B cell (primary cell): ENCODE measurements at regions not wholly inside any gene's neighbourhood (a gene's known extent, or its start where the extent isn't known, plus 50 kb on each side); places are given as distances from the start of the nearest gene placed in this dataset.

Experiments used
- ATAC-seq: fragments of 200-7000 bp; cut with Tn5 transposase; one replicate; pipeline ENCODE4 v1.10.0; 2021; ENCODE audit warnings: low read depth, mild to moderate bottlenecking, moderate number of reproducible peaks, moderate library complexity
- CTCF ChIA-PET: fragments of 350-600 bp; sonication (Branson Sonifier 250); formaldehyde crosslinking; loops from one replicate; lab custom pipeline; 2021; ENCODE audit warnings: antibody characterized with exemption, inconsistent platforms; lab: Charles Lee
- POLR2A ChIA-PET: fragments of 350-600 bp; sonication (Branson Sonifier 250); formaldehyde crosslinking; loops from one replicate; lab custom pipeline; 2021; ENCODE audit warnings: antibody characterized with exemption; lab: Charles Lee
- DNase-seq: peaks from one replicate; pipeline ENCODE4 v3.0.0; 2013
- H2AFZ ChIP-seq: 2 replicates; pipeline ENCODE4 v1.6.1; 2012; ENCODE audit warnings: mild to moderate bottlenecking, low read depth, low read length; ENCODE audit not compliant: insufficient read depth, poor library complexity, severe bottlenecking
- H3K27ac ChIP-seq, 2 donors: 1 replicate in 1 of 2; 2 replicates in 1 of 2; pipeline ENCODE4 v1.5.1; 2012 to 2013; ENCODE audit warnings: low read length in 2 of 2, mild to moderate bottlenecking in 2 of 2, moderate library complexity in 1 of 2
- H3K27me3 ChIP-seq, 4 experiments: fragments of 200-600 bp in 1 of 4; sonication (generic) in 1 of 4; replicated peaks in 1 of 4; 1 replicate in 2 of 4; 2 replicates in 2 of 4; pipeline versions ENCODE4 v1.6.1 to v1.7.0; 2013 to 2016; ENCODE audit warnings: low read length in 3 of 4, mild to moderate bottlenecking in 2 of 4, mixed read lengths in 1 of 4, moderate library complexity in 1 of 4; ENCODE audit not compliant: insufficient read depth in 4 of 4, control insufficient read depth in 3 of 4; ENCODE audit errors: control extremely low read depth in 1 of 4
- H3K36me3 ChIP-seq, 2 experiments: replicated peaks in 1 of 2; 1 replicate in 1 of 2; 2 replicates in 1 of 2; pipeline versions ENCODE4 v1.6.1 to v1.7.1; 2013; ENCODE audit warnings: low read length in 1 of 2; ENCODE audit not compliant: insufficient read depth in 2 of 2, control insufficient read depth in 1 of 2; ENCODE audit errors: control extremely low read depth in 1 of 2, extremely low read depth in 1 of 2
- H3K4me1 ChIP-seq, 2 donors: fragments of 200-600 bp in 1 of 2; sonication (generic) in 1 of 2; 1 replicate in 1 of 2; 2 replicates in 1 of 2; pipeline versions ENCODE4 v1.5.1 to v1.6.1; 2013 to 2017; ENCODE audit warnings: low read length in 2 of 2; ENCODE audit not compliant: control insufficient read depth in 2 of 2, insufficient read depth in 2 of 2
- H3K4me2 ChIP-seq: replicated peaks from 2 replicates; pipeline ENCODE3; 2012; ENCODE audit warnings: mild to moderate bottlenecking, low read depth, low read length; ENCODE audit not compliant: poor library complexity, severe bottlenecking
- H3K4me3 ChIP-seq, 5 experiments: fragments of 200-600 bp in 1 of 5; sonication (generic) in 1 of 5; 1 replicate in 3 of 5; 2 replicates in 2 of 5; pipeline versions ENCODE4 v1.5.1 to v1.7.0; 2011 to 2016; ENCODE audit warnings: low read length in 4 of 5, mild to moderate bottlenecking in 4 of 5, low read depth in 2 of 5, control low read depth in 1 of 5, moderate library complexity in 1 of 5; ENCODE audit not compliant: insufficient read depth in 1 of 5; ENCODE audit errors: control extremely low read depth in 1 of 5, extremely low read depth in 1 of 5
- H3K79me2 ChIP-seq: fragments of 200-600 bp; sonication (generic); one replicate; pipeline ENCODE4 v1.6.0; 2016; ENCODE audit warnings: low read length; ENCODE audit not compliant: control insufficient read depth, insufficient read depth
- H3K9ac ChIP-seq: fragments of 200-600 bp; sonication (generic); 2 replicates; pipeline ENCODE4 v1.6.1; 2017; ENCODE audit warnings: mild to moderate bottlenecking, low read length, moderate library complexity
- H3K9me3 ChIP-seq, 3 donors: one replicate each; pipeline versions ENCODE4 v1.6.1 to v1.7.1; 2013; ENCODE audit warnings: low read length in 2 of 3; ENCODE audit not compliant: control insufficient read depth in 2 of 3, insufficient read depth in 1 of 3; ENCODE audit errors: control extremely low read depth in 1 of 3
- H4K20me1 ChIP-seq: 2 replicates; pipeline ENCODE4 v1.6.0; 2012; ENCODE audit warnings: mild to moderate bottlenecking, low read length; ENCODE audit not compliant: insufficient read depth, control insufficient read depth, poor library complexity, severe bottlenecking
- H3K27ac Mint-ChIP-seq: one replicate; pipeline ENCODE4 v1.8.0; 2021; ENCODE audit warnings: mixed read lengths
- H3K27me3 Mint-ChIP-seq: one replicate; pipeline ENCODE4 v1.8.0; 2021; ENCODE audit warnings: mixed read lengths
- H3K4me1 Mint-ChIP-seq: one replicate; pipeline ENCODE4 v1.8.0; 2021; ENCODE audit warnings: mixed read lengths
- H3K4me3 Mint-ChIP-seq: one replicate; pipeline ENCODE4 v1.8.0; 2021; ENCODE audit warnings: mixed read lengths
- H3K9me3 Mint-ChIP-seq: one replicate; pipeline ENCODE4 v1.8.0; 2022; ENCODE audit warnings: mixed read lengths; ENCODE audit not compliant: insufficient read depth
- CTCF ChIP-seq: fragments of 200-600 bp; IDR thresholded peaks from one replicate; pipeline ENCODE4 v1.8.0; 2022; ENCODE audit warnings: antibody characterized with exemption, mild to moderate bottlenecking
- EZH2 ChIP-seq: IDR thresholded peaks from 2 replicates; pipeline ENCODE4 v1.6.1; 2012; ENCODE audit warnings: borderline replicate concordance, low read depth, mild to moderate bottlenecking, moderate library complexity, low read length; ENCODE audit not compliant: insufficient read depth, poor library complexity, severe bottlenecking
- WGBS: methylation state at CpG from one replicate; pipeline ENCODE4 v1.1.5; 2013; ENCODE audit warnings: missing lambda C conversion rate; ENCODE audit not compliant: insufficient coverage; 5-methylcytosine and 5-hydroxymethylcytosine counted together
- intact Hi-C: fragments of 100-400 bp; cut with micrococcal nuclease; formaldehyde crosslinking; loops from one replicate; pipeline ENCODE4 v1.10.0; 2022

DNA sequence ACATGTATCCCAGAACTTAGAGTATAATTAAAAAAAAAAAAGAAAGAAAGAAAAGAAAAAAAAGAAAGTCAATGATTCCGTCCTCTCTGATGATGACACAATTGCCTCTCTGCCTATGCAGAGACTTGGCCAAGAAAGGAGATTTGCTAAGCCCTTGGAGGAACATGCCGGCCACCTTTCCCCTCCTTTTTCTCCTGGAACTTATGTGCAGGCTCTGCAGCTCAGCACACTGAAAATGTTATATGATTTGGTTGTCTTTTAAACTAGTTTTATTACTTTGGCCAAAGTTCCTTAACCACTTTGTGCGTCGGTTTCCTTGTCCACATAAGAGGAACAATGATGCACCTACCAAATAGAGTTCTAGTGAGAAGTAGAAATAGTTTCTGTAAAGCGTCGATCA is 111.4 kb upstream of the ZNF644 start:
- Histone ChIP-seq H3K27ac (no peak overlapping the region), H3K9ac (no peak overlapping the region), H3K4me1 (no peaks in the 10 kb centered on the region), H4K20me1 (no peaks in the 10 kb centered on the region), H3K79me2 (no peaks in the 10 kb centered on the region), H3K9me3 (no peaks in the 10 kb centered on the region), H3K36me3 (no peaks in the 10 kb centered on the region), H3K4me3 (no peak overlapping the region), H2AFZ (no peak overlapping the region), H3K27me3 (no peaks in the 10 kb centered on the region), H3K4me2 (no peak overlapping the region)
- WGBS: 83% methylated on average over 1 of the region's 6 CpGs
- H3K4me1 Mint-ChIP-seq: no peaks in the 10 kb centered on the region
- CTCF ChIA-PET: no interaction called here
- no peak overlapping the region for H3K27ac Mint-ChIP-seq
- H3K9me3 Mint-ChIP-seq: no peaks in the 10 kb centered on the region
- no peak for DNase-seq
- POLR2A ChIA-PET: no interaction called here
- TF ChIP-seq EZH2 (no peak), CTCF (no peak)
- no peak overlapping the region for H3K4me3 Mint-ChIP-seq
- no peak for ATAC-seq
- intact Hi-C loops: no loop called here
- no peaks in the 10 kb centered on the region for H3K27me3 Mint-ChIP-seq

DNA sequence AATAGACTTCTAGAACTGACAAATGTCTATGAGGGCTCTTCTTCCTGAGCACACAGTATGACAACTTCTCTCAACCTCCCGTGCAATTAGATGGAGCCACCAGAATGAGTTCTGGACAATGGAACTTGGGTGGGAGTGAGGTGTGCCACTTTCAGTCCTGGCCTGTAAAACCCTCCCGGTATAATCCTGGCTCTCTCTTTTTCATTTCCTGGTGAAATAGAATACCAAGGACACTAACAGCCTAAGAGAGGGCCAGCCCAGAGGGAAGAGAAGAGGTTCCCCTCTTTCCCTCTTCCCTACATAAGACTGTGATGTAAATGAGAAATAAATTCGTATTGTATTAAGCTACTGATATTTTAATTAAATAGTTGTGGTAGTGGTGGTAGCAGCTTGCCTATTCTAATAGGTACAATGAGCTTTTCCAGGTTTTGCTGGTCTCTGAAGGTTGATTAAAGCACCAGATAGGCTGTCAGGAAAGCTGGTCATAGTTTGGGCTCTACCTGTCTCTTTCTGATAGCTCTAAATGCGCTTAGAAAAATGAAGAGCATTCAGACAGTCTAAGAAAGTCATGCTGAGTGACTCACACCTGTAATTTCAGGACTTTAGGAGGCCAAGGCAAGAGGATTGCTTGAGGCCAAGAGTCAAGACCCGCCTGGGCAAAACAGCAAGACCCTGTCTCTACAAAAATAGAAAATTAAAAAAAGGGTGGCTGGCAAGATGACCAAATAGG is 108.6 kb upstream of the ZNF644 start:
- WGBS: 88% methylated on average over 2 of the region's 5 CpGs
- Mint-ChIP-seq H3K27me3 (no peaks in the 10 kb centered on the region), H3K4me1 (no peaks in the 10 kb centered on the region), H3K27ac (no peak overlapping the region), H3K4me3 (no peak overlapping the region), H3K9me3 (no peaks in the 10 kb centered on the region)
- no peaks in the 10 kb centered on the region for H3K27me3 ChIP-seq
- no peaks in the 10 kb centered on the region for H3K9me3 ChIP-seq
- ATAC-seq (no peak), DNase-seq (no peak)
- intact Hi-C loops: no loop called here
- H3K36me3 ChIP-seq: no peaks in the 10 kb centered on the region
- ChIA-PET CTCF (interaction anchor here (1.4 kb wide), 1 partner anchor 36 kb away, joined by 4 read pairs; no protein-coding TSS in a partner anchor), POLR2A (no interaction called here)
- no peak overlapping the region for H3K27ac ChIP-seq
- no peak overlapping the region for H3K4me3 ChIP-seq
- H3K4me2 ChIP-seq: no peak overlapping the region
- no peak overlapping the region for H2AFZ ChIP-seq
- no peaks in the 10 kb centered on the region for H3K79me2 ChIP-seq
- no peak overlapping the region for H3K9ac ChIP-seq
- no peaks in the 10 kb centered on the region for H4K20me1 ChIP-seq
- H3K4me1 ChIP-seq: no peaks in the 10 kb centered on the region
- TF ChIP-seq CTCF (no peak), EZH2 (no peak)
